ENCODE measurements at regions not wholly inside any gene's neighbourhood (a gene's known extent, or its start where the extent isn't known, plus 50 kb on each side); places are given as distances from the start of the nearest gene placed in this dataset.

DNA sequence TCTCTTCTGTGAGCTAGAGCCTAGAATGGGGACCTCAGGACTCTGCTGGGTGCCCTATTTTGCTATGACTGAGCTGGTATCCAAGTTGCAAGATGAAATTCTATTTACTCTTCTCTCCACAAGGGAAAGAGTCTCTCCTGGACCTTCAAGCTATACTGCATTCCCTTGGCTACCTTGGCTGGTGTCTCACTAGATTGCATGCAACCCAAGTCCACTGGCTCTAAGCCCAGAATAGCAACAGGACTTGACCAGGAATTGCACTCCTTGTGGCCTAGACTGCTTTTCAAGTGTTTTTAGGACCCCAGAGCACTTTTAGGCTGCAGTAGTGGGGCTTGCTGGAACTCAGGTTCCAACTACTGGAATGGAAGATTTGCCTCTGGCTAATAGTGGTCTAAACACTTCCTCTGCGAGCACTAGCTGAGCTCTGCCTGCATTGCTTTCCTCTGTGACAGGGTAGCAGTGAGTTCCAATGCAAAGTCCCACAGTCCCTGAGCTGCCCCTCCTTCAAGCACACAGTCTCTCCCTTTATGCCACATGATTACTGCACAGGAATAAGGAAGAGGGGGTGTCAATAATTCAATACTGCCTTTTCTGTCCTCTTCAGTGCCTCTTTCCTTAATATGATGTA lies 1009.1 kb upstream of the FLRT2 start:
- TF ChIP-seq CTCF (IDR thresholded peaks at IDR 0.05), result no peak
- no peak for TF ChIP-seq POLR2A (IDR thresholded peaks at IDR 0.05)
